ENCODE measurements at regions not wholly inside any gene's neighbourhood (a gene's known extent, or its start where the extent isn't known, plus 50 kb on each side); places are given as distances from the start of the nearest gene placed in this dataset.

DNA sequence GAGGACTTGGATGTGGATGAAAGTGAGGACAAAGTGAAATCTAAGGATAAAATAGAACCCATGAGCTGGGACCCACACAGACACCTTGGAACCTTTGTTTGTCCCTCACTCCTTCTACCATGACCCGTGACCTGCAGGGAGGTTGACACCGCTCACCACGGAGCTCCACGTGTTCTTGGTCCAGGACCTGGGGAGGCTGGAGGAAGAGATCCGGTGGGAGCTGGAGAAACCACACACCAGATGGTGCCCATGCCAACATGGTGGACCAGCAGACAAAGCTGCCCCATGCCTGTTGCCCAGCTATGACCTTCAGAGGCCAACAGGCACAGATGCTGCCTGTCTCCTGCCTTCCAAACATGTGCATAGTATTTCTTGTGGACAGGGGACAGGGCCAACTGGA is 721.9 kb downstream of the PTPRU start:
- no peak for TF ChIP-seq GLI4 (CRISPR knock-in tag; IDR thresholded peaks at IDR 0.05; ENCODE audit: borderline replicate concordance)
- no peak for TF ChIP-seq TCF12 (IDR thresholded peaks at IDR 0.05)
- no peak for TF ChIP-seq TCF12 (CRISPR knock-in tag; IDR thresholded peaks at IDR 0.05)
- TF ChIP-seq MZF1 (CRISPR knock-in tag; IDR thresholded peaks at IDR 0.05; ENCODE audit: borderline replicate concordance): no peak
